Choroid plexus epithelial cell (primary cell): ENCODE measurements at regions not wholly inside any gene's neighbourhood (a gene's known extent, or its start where the extent isn't known, plus 50 kb on each side); places are given as distances from the start of the nearest gene placed in this dataset.

Source experiments
- DNase-seq: peaks from one replicate; pipeline ENCODE4 v3.0.0-alpha.2; 2010; ENCODE audit warnings: low read depth
- H3K4me3 ChIP-seq: 2 replicates; pipeline ENCODE4 v1.5.1; 2011; ENCODE audit warnings: low read depth, mild to moderate bottlenecking, control low read depth, low read length, moderate library complexity
- TF ChIP-seq, protein P1 (sequence below): conservative IDR thresholded peaks from 2 replicates; pipeline ENCODE4 v1.5.1; 2011; ENCODE audit warnings: low read depth, mild to moderate bottlenecking, control low read depth, inconsistent platforms, low read length, moderate library complexity

DNA sequence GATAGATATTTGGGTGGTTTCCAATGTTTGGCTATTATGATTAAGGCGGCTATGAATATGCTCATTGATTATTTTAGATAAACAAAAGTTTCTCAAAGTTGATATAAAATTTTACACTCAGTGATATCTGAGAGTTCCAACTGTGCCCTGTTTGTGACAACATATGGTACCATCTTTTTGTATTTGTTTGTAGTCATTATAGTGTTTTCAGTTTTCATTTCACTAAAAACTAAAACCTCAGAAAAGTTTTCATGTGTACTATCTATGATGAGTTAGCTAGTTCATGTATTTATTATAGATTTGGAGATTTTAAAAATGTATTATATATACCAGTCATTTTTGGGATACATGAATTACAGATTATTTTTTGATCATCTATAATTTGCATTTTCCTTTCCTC, 1111.4 kb downstream of the CDH18 start:
- TF ChIP-seq, protein P1, sequence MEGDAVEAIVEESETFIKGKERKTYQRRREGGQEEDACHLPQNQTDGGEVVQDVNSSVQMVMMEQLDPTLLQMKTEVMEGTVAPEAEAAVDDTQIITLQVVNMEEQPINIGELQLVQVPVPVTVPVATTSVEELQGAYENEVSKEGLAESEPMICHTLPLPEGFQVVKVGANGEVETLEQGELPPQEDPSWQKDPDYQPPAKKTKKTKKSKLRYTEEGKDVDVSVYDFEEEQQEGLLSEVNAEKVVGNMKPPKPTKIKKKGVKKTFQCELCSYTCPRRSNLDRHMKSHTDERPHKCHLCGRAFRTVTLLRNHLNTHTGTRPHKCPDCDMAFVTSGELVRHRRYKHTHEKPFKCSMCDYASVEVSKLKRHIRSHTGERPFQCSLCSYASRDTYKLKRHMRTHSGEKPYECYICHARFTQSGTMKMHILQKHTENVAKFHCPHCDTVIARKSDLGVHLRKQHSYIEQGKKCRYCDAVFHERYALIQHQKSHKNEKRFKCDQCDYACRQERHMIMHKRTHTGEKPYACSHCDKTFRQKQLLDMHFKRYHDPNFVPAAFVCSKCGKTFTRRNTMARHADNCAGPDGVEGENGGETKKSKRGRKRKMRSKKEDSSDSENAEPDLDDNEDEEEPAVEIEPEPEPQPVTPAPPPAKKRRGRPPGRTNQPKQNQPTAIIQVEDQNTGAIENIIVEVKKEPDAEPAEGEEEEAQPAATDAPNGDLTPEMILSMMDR: no peak
- no peak for DNase-seq
- no peak overlapping the region for H3K4me3 ChIP-seq

DNA sequence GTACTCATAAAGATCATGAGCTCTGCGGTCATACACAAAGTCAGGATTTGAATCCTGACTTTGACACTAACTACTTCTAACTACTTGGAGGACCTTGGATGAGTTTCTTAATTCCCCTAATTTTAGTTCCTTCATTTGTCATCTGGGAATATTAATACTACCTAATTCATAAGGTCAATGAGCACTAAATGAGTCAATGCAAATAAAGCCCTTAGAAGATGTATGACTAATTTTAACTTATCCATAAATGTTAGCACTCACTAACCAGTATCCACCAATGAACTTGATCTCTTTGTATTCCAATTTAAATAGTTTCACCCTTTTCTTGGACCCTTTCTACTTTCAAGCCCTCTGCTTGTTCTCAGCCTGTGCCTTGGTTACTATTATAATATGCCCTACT, 1106.4 kb downstream of the CDH18 start:
- no peak overlapping the region for H3K4me3 ChIP-seq
- no peak for DNase-seq

DNA sequence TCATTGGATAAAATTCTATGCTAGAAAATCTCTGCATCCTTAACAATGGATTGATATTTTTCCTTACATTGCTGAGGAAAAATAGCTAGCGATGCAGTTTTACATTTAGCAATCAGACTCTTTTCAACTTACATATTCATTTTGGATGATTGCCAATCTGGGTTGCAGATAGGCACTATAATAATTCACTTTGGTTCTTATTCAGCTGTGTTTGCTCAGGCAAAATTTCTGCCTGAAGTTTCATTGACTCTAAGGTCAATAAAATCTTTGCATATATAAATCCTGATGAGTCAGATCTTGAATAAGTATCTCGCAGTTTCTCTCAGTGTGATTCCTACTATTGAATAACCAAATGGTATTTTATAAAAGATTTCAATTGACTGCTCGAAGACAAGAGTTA, 1105.8 kb downstream of the CDH18 start:
- no peak overlapping the region for H3K4me3 ChIP-seq
- TF ChIP-seq, protein P1: no peak
- DNase-seq: no peak

More for the DNA sequence above, 1106.4 kb downstream of the CDH18 start:
- TF ChIP-seq, protein P1: no peak

DNA sequence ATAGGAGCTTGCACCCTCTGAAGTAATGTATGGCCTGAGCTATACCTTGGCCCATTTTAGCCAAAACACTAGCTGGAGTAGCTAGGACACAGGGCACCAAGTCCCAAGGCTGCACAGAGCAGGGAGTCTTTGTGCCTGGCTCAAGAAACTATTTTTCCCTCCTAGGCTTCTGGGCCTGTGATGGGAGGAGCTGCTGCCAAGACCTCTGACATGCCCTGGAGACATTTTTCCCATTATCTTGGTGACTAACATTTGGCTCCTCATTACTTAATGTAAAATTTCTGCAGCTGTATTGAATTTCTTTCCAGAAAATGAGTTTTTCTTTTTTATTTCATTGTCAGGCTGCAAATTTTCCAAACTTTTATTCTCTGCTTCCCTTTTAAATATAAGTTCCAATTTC, 1099.2 kb downstream of the CDH18 start:
- DNase-seq: no peak
- TF ChIP-seq, protein P1: no peak
- H3K4me3 ChIP-seq: no peak overlapping the region

DNA sequence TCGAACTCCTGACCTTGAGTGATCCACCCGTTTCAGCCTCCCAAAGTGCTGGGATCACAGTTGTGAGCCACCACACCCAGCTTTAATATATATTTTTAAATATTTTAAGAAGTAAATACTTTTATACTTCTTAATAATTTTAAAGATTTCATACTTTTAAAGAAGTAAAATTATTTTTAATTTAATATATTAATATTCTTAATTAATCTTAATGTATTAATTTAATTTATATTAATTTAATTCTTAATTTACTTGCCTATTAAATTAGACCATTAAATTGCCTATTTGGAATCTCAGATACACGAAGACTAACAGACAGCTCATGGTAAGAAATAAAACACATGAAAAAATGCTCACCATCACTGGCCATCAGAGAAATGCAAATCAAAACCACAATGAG, 1087.4 kb downstream of the CDH18 start:
- no peak for DNase-seq
- TF ChIP-seq, protein P1: no peak

DNA sequence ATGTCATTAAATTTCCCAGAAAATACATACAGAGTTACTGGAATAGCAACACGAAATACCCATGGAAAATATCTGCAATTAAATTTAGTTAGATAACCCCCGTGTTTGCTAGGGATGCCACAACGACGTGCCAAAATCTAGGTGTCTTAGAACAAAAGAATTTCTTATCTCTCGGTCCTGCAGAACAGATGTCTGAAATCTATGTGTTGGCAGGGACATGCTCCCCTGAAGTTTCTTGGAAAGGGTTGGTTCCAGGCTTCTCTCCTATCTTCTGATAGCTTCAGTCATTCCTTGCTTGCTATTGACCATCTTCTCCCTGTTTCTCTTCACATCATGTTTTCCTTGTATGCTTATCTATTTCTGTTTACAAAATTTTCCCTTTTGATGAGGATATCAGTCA, 1067.0 kb downstream of the CDH18 start:
- DNase-seq: no peak
- H3K4me3 ChIP-seq: no peak overlapping the region
- TF ChIP-seq, protein P1: no peak

More for the DNA sequence above, 1087.4 kb downstream of the CDH18 start:
- H3K4me3 ChIP-seq: no peak overlapping the region

DNA sequence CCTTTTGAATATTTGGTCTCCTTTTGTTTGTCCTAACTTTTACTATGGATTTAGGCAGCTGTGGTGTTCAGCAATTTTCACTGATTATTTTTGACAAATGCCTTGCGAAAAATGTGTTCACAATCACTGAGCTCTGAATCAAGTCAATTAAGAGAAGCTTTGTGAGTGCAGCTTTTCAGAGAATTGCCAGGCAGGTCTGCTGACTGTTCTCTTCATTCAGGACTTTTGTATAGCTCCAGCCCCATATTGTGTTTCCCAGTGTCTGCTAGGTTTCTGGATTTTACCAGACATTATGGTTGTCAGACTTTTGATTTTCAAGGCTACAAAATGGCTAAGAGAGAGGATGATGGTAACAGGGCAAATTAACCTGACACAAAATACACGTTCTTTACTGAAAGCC, 1055.9 kb downstream of the CDH18 start:
- TF ChIP-seq, protein P1: no peak
- no peak overlapping the region for H3K4me3 ChIP-seq
- no peak for DNase-seq
